Astrocyte of the hippocampus (primary cell): ENCODE measurements at regions not wholly inside any gene's neighbourhood (a gene's known extent, or its start where the extent isn't known, plus 50 kb on each side); places are given as distances from the start of the nearest gene placed in this dataset.

ENCODE experiments used
- DNase-seq: peaks from one replicate; pipeline ENCODE4 v3.0.0; 2011; ENCODE audit warnings: low read depth, low spot score

DNA sequence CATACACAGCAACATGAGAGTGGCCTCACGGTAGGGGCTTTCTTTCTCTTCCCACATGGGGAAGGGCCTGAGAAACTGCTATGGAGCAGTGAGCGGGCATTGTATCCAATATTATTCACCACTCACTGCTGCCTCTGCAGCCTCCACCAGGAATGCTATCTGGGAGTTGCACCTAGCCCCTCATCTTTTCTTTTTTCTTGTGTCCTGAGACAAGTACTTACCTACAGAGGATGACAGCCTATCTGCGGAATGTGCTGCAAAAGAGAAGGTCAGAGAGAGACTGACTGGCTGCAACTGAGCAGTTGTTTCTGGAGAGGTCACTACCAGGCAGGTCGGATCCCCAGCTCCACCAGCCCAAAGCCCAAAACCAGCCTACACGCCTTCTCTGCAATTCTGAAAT, 52.1 kb upstream of the HTATIP2 start:
- DNase-seq = no peak

GRCh38 chr11:20310596-20311394, 52.7 kb upstream of the HTATIP2 start:
- no peak for DNase-seq

- DNase-seq = no peak
Observed at GRCh38 chr11:20310137-20310536, 53.4 kb upstream of the HTATIP2 start.

- DNase-seq = no peak
Observed at GRCh38 chr11:20309231-20310025, 54.1 kb upstream of the HTATIP2 start.

DNA sequence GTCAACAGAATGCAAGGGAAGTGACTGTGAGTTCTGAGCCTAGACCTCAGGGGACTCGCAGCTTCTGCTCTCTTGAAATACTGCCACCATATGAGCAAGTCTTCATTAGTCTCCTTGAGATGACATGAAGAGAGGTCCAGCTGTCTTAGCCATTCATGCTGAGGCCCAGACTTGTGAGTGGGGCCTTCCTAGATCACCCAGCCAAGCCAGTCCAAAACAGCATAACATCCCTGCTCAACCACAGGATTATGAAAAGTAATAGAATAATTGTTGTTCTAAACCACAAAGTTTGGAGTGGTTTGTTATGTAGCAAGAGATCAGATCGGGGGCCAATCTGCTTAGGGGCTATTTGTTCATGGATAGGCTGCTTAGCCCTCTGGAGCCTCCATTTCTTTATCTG, 54.9 kb upstream of the HTATIP2 start:
- no peak for DNase-seq

GRCh38 chr11:20303391-20303965, 60.0 kb upstream of the HTATIP2 start:
- no peak for DNase-seq

- no peak for DNase-seq
Observed at GRCh38 chr11:20293992-20294391, 69.5 kb upstream of the HTATIP2 start.

DNA sequence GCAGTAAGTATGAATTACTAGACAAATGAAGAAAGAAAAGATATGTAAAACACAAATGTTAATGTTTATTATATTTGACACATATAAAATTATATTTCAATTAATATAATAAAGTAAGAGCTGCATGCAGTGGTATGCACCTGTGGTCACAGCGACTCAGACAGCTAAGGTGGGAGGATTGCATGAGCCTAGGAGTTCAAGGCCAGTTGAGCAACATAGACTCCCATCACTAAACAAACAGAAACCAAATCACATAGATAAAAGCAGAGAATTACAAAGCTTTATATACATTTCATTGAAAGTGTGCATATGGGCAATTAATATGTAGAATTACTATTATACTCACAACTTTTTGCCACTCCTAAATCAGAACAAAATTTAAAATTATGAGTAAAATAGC, 70.0 kb upstream of the HTATIP2 start:
- DNase-seq = no peak

- no peak for DNase-seq
Observed at GRCh38 chr11:20289732-20290131, 73.8 kb upstream of the HTATIP2 start.

- DNase-seq = no peak
Observed at GRCh38 chr11:20283475-20283874, 80.0 kb upstream of the HTATIP2 start.

GRCh38 chr11:20278727-20279126, 84.8 kb upstream of the HTATIP2 start:
- DNase-seq = no peak

DNA sequence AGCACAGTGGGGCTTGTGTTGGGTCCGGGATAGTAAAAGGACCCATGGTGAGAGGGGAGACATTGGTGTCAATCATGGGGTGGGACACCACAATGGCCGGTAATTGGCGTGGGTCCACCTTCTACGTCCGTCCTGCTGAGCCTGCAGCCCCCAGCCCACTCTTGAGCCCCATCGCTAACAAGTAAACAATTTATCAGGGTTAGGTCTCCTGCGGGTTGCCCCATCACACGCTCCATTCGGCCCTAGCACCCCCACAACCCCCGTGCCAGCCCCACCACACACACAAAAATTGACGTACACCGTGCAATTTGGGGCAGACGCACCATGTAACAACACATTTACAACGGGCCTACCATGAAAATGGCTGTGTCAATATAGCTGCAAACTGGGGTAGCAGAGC, 86.5 kb upstream of the HTATIP2 start:
- no peak for DNase-seq

- DNase-seq = no peak
Observed at GRCh38 chr11:20275987-20276965, 87.2 kb upstream of the HTATIP2 start.

GRCh38 chr11:20274031-20274430, 89.5 kb upstream of the HTATIP2 start:
- DNase-seq = no peak

- no peak for DNase-seq
Observed at GRCh38 chr11:20261526-20261925, 101.3 kb upstream of the DBX1 start.

DNA sequence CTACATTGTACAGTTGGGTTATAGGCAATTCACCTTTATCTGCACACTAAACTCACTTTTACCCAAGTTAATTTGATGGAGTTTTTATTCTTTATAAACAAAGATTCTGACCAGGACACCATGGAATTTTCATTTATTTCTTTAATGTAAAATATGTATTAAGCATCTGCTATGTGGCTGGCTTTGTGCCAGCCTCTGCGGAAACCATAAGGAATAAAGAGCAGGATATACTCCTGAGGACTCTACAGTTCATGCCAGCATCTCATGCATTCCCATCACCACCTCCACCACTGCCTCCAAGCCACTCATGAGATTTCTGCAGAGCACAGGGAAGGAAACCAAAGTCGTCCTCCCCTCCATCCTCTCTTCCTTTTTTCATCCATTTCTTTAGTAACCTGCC, 100.0 kb upstream of the DBX1 start:
- no peak for DNase-seq

- no peak for DNase-seq
Observed at GRCh38 chr11:20259506-20259905, 99.2 kb upstream of the DBX1 start.

DNA sequence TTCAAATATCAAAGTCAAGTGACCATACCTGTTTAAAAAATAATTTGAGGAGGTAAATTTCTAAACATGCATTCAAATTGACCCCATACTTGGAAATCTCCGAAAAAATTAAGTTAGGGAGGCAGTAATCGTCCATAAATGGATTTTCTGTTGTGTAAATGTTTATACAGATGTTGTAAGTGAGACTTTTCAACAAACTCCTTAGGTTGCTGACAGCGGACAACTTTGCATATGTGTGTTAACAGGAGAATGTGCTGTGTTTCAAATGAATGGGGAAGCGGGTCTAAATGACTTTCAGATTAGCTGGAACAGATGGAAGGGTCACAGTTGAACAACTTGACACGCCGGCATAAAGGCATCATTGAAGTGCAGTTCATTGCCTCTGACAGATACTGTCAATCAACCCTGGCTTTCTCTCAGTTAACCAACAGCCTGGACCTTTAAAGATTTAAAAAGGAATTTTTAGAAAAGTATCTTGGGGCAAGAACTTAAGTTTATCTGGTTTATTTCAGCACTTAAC, 98.2 kb upstream of the DBX1 start:
- DNase-seq = no peak

GRCh38 chr11:20256925-20257324, 96.7 kb upstream of the DBX1 start:
- DNase-seq = no peak

- DNase-seq = no peak
Observed at GRCh38 chr11:20253796-20254195, 93.5 kb upstream of the DBX1 start.

DNA sequence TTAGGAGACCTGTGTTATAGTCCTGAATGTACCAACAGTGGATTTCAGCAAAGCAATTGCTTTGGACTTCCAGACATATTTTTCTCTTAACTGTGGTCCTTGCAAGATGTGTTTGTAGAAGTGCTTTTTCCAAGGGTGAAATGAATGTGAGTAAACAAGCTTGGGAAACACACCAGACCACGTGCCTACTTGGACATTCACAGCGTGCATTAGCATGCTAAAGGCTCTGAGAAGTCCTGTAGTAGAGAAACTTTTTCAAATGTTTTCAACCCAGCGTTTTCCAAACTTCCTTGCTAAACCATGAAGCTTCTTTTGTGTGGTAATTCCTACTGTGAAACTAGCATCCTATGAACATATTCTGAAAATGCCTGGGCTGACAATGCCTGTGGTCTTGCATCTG, 91.2 kb upstream of the DBX1 start:
- no peak for DNase-seq
